ENCODE measurements at regions not wholly inside any gene's neighbourhood (a gene's known extent, or its start where the extent isn't known, plus 50 kb on each side); places are given as distances from the start of the nearest gene placed in this dataset.

- no peaks in the 10 kb centered on the region for H3K9me3 ChIP-seq (ENCODE audit: control insufficient read depth in 3 of 3, low read length in 3 of 3)
- no peak overlapping the region for H3K9ac ChIP-seq (ENCODE audit: low read depth in 1 of 3, low read length in 3 of 3)
- H3K4me1 ChIP-seq (ENCODE audit: control insufficient read depth in 3 of 3, insufficient read depth in 3 of 3, low read length in 3 of 3), result no peaks in the 10 kb centered on the region
- H3K27ac ChIP-seq (ENCODE audit: low read depth, low read length), result no peak overlapping the region
- H3K36me3 ChIP-seq (ENCODE audit: control insufficient read depth in 3 of 3, insufficient read depth in 3 of 3, low read length in 3 of 3), result no peaks in the 10 kb centered on the region
- no peak overlapping the region for H3K4me3 ChIP-seq (ENCODE audit: low read length in 3 of 3)
- H3K27me3 ChIP-seq (ENCODE audit: control insufficient read depth in 3 of 3, insufficient read depth in 3 of 3, low read length in 3 of 3), result no peaks in the 10 kb centered on the region
Measured at GRCh38 chr2:200092235-200092634, 136.9 kb downstream of the MAIP1 start.

- no peaks in the 10 kb centered on the region for H3K27me3 ChIP-seq (ENCODE audit: control insufficient read depth in 3 of 3, insufficient read depth in 3 of 3, low read length in 3 of 3)
- H3K9ac ChIP-seq (ENCODE audit: low read depth in 1 of 3, low read length in 3 of 3), result no peak overlapping the region
- no peak overlapping the region for H3K4me3 ChIP-seq (ENCODE audit: low read length in 3 of 3)
- H3K9me3 ChIP-seq (ENCODE audit: control insufficient read depth in 3 of 3, low read length in 3 of 3), result no peaks in the 10 kb centered on the region
- H3K36me3 ChIP-seq (ENCODE audit: control insufficient read depth in 3 of 3, insufficient read depth in 3 of 3, low read length in 3 of 3), result no peaks in the 10 kb centered on the region
- no peak overlapping the region for H3K27ac ChIP-seq (ENCODE audit: low read depth, low read length)
- no peaks in the 10 kb centered on the region for H3K4me1 ChIP-seq (ENCODE audit: control insufficient read depth in 3 of 3, insufficient read depth in 3 of 3, low read length in 3 of 3)
Measured at GRCh38 chr2:200095436-200095835, 140.1 kb downstream of the MAIP1 start.

GRCh38 chr2:200099256-200099655 lies 143.9 kb downstream of the MAIP1 start:
- Histone ChIP-seq H3K9ac (ENCODE audit: low read depth in 1 of 3, low read length in 3 of 3) (no peak overlapping the region), H3K27me3 (ENCODE audit: control insufficient read depth in 3 of 3, insufficient read depth in 3 of 3, low read length in 3 of 3) (no peaks in the 10 kb centered on the region), H3K4me1 (ENCODE audit: control insufficient read depth in 3 of 3, insufficient read depth in 3 of 3, low read length in 3 of 3) (no peaks in the 10 kb centered on the region), H3K9me3 (ENCODE audit: control insufficient read depth in 3 of 3, low read length in 3 of 3) (no peaks in the 10 kb centered on the region), H3K36me3 (ENCODE audit: control insufficient read depth in 3 of 3, insufficient read depth in 3 of 3, low read length in 3 of 3) (no peaks in the 10 kb centered on the region), H3K4me3 (ENCODE audit: low read length in 3 of 3) (no peak overlapping the region), H3K27ac (ENCODE audit: low read depth, low read length) (no peak overlapping the region)

GRCh38 chr2:200100027-200100426 lies 144.6 kb downstream of the MAIP1 start:
- Histone ChIP-seq H3K27me3 (ENCODE audit: control insufficient read depth in 3 of 3, insufficient read depth in 3 of 3, low read length in 3 of 3) (no peaks in the 10 kb centered on the region), H3K36me3 (ENCODE audit: control insufficient read depth in 3 of 3, insufficient read depth in 3 of 3, low read length in 3 of 3) (no peaks in the 10 kb centered on the region), H3K4me3 (ENCODE audit: low read length in 3 of 3) (no peak overlapping the region), H3K4me1 (ENCODE audit: control insufficient read depth in 3 of 3, insufficient read depth in 3 of 3, low read length in 3 of 3) (no peaks in the 10 kb centered on the region), H3K9ac (ENCODE audit: low read depth in 1 of 3, low read length in 3 of 3) (no peak overlapping the region), H3K9me3 (ENCODE audit: control insufficient read depth in 3 of 3, low read length in 3 of 3) (no peaks in the 10 kb centered on the region), H3K27ac (ENCODE audit: low read depth, low read length) (no peak overlapping the region)

- H3K27ac ChIP-seq (ENCODE audit: low read depth, low read length), result no peak overlapping the region
- no peaks in the 10 kb centered on the region for H3K9me3 ChIP-seq (ENCODE audit: control insufficient read depth in 3 of 3, low read length in 3 of 3)
- no peak overlapping the region for H3K4me3 ChIP-seq (ENCODE audit: low read length in 3 of 3)
Measured at GRCh38 chr2:200101922-200102321, 146.5 kb downstream of the MAIP1 start.

GRCh38 chr2:200102971-200103370 lies 147.6 kb downstream of the MAIP1 start:
- Histone ChIP-seq H3K4me3 (ENCODE audit: low read length in 3 of 3) (no peak overlapping the region), H3K4me1 (ENCODE audit: control insufficient read depth in 3 of 3, insufficient read depth in 3 of 3, low read length in 3 of 3) (no peaks in the 10 kb centered on the region), H3K36me3 (ENCODE audit: control insufficient read depth in 3 of 3, insufficient read depth in 3 of 3, low read length in 3 of 3) (no peaks in the 10 kb centered on the region), H3K27ac (ENCODE audit: low read depth, low read length) (no peak overlapping the region), H3K9me3 (ENCODE audit: control insufficient read depth in 3 of 3, low read length in 3 of 3) (no peaks in the 10 kb centered on the region), H3K9ac (ENCODE audit: low read depth in 1 of 3, low read length in 3 of 3) (no peak overlapping the region), H3K27me3 (ENCODE audit: control insufficient read depth in 3 of 3, insufficient read depth in 3 of 3, low read length in 3 of 3) (no peaks in the 10 kb centered on the region)

More at GRCh38 chr2:200101922-200102321, 146.5 kb downstream of the MAIP1 start:
- no peaks in the 10 kb centered on the region for H3K27me3 ChIP-seq (ENCODE audit: control insufficient read depth in 3 of 3, insufficient read depth in 3 of 3, low read length in 3 of 3)
- H3K4me1 ChIP-seq (ENCODE audit: control insufficient read depth in 3 of 3, insufficient read depth in 3 of 3, low read length in 3 of 3), result no peaks in the 10 kb centered on the region
- H3K9ac ChIP-seq (ENCODE audit: low read depth in 1 of 3, low read length in 3 of 3), result no peak overlapping the region
- H3K36me3 ChIP-seq (ENCODE audit: control insufficient read depth in 3 of 3, insufficient read depth in 3 of 3, low read length in 3 of 3), result no peaks in the 10 kb centered on the region

- no peak overlapping the region for H3K9ac ChIP-seq (ENCODE audit: low read depth in 1 of 3, low read length in 3 of 3)
- no peaks in the 10 kb centered on the region for H3K9me3 ChIP-seq (ENCODE audit: control insufficient read depth in 3 of 3, low read length in 3 of 3)
- no peak overlapping the region for H3K27ac ChIP-seq (ENCODE audit: low read depth, low read length)
- no peak overlapping the region for H3K4me3 ChIP-seq (ENCODE audit: low read length in 3 of 3)
- no peaks in the 10 kb centered on the region for H3K4me1 ChIP-seq (ENCODE audit: control insufficient read depth in 3 of 3, insufficient read depth in 3 of 3, low read length in 3 of 3)
- no peaks in the 10 kb centered on the region for H3K36me3 ChIP-seq (ENCODE audit: control insufficient read depth in 3 of 3, insufficient read depth in 3 of 3, low read length in 3 of 3)
- H3K27me3 ChIP-seq (ENCODE audit: control insufficient read depth in 3 of 3, insufficient read depth in 3 of 3, low read length in 3 of 3), result no peaks in the 10 kb centered on the region
Measured at GRCh38 chr2:200104015-200104414, 148.6 kb downstream of the MAIP1 start.

- no peaks in the 10 kb centered on the region for H3K4me1 ChIP-seq (ENCODE audit: control insufficient read depth in 3 of 3, insufficient read depth in 3 of 3, low read length in 3 of 3)
- no peak overlapping the region for H3K9ac ChIP-seq (ENCODE audit: low read depth in 1 of 3, low read length in 3 of 3)
- no peak overlapping the region for H3K4me3 ChIP-seq (ENCODE audit: low read length in 3 of 3)
- no peaks in the 10 kb centered on the region for H3K9me3 ChIP-seq (ENCODE audit: control insufficient read depth in 3 of 3, low read length in 3 of 3)
- H3K27ac ChIP-seq (ENCODE audit: low read depth, low read length), result no peak overlapping the region
- H3K27me3 ChIP-seq (ENCODE audit: control insufficient read depth in 3 of 3, insufficient read depth in 3 of 3, low read length in 3 of 3), result no peaks in the 10 kb centered on the region
- H3K36me3 ChIP-seq (ENCODE audit: control insufficient read depth in 3 of 3, insufficient read depth in 3 of 3, low read length in 3 of 3), result no peaks in the 10 kb centered on the region
Measured at GRCh38 chr2:200107514-200108217, 152.3 kb downstream of the MAIP1 start.

- Histone ChIP-seq H3K36me3 (ENCODE audit: control insufficient read depth in 3 of 3, insufficient read depth in 3 of 3, low read length in 3 of 3) (no peaks in the 10 kb centered on the region), H3K9ac (ENCODE audit: low read depth in 1 of 3, low read length in 3 of 3) (no peak overlapping the region), H3K9me3 (ENCODE audit: control insufficient read depth in 3 of 3, low read length in 3 of 3) (no peaks in the 10 kb centered on the region), H3K27ac (ENCODE audit: low read depth, low read length) (no peak overlapping the region), H3K4me1 (ENCODE audit: control insufficient read depth in 3 of 3, insufficient read depth in 3 of 3, low read length in 3 of 3) (no peaks in the 10 kb centered on the region), H3K27me3 (ENCODE audit: control insufficient read depth in 3 of 3, insufficient read depth in 3 of 3, low read length in 3 of 3) (no peaks in the 10 kb centered on the region), H3K4me3 (ENCODE audit: low read length in 3 of 3) (no peak overlapping the region)
Measured at GRCh38 chr2:200109421-200109820, 154.0 kb downstream of the MAIP1 start.

GRCh38 chr2:200110381-200110780 lies 155.0 kb downstream of the MAIP1 start:
- Histone ChIP-seq H3K9ac (ENCODE audit: low read depth in 1 of 3, low read length in 3 of 3) (no peak overlapping the region), H3K27me3 (ENCODE audit: control insufficient read depth in 3 of 3, insufficient read depth in 3 of 3, low read length in 3 of 3) (no peaks in the 10 kb centered on the region), H3K36me3 (ENCODE audit: control insufficient read depth in 3 of 3, insufficient read depth in 3 of 3, low read length in 3 of 3) (no peaks in the 10 kb centered on the region), H3K4me3 (ENCODE audit: low read length in 3 of 3) (no peak overlapping the region), H3K4me1 (ENCODE audit: control insufficient read depth in 3 of 3, insufficient read depth in 3 of 3, low read length in 3 of 3) (no peaks in the 10 kb centered on the region), H3K27ac (ENCODE audit: low read depth, low read length) (no peak overlapping the region), H3K9me3 (ENCODE audit: control insufficient read depth in 3 of 3, low read length in 3 of 3) (no peaks in the 10 kb centered on the region)

Measured in skeletal muscle tissue (tissue), 3 donors.